G401 (cell line): ENCODE measurements at regions not wholly inside any gene's neighbourhood (a gene's known extent, or its start where the extent isn't known, plus 50 kb on each side); places are given as distances from the start of the nearest gene placed in this dataset.

ENCODE experiments used
- DNase-seq: peaks from one replicate; pipeline ENCODE4 v3.0.0-alpha.2; 2015; ENCODE audit warnings: low spot score
- in situ Hi-C: cut with HindIII; loops from 2 replicates; pipeline ENCODE4 v1.10.0; 2016; ENCODE audit warnings: low sequenced_read_pairs, mixed read lengths

GRCh38 chr16:13390093-13390985, 488.9 kb downstream of the SHISA9 start:
- DNase-seq = no peak
- in situ Hi-C loops = no loop called here

- DNase-seq = no peak
- in situ Hi-C loops = no loop called here
Measured at GRCh38 chr16:13390986-13391305, 489.5 kb downstream of the SHISA9 start.

GRCh38 chr16:13391337-13391736, 489.9 kb downstream of the SHISA9 start:
- in situ Hi-C loops = no loop called here
- no peak for DNase-seq

- DNase-seq = no peak
- in situ Hi-C loops = no loop called here
Measured at GRCh38 chr16:13392341-13392740, 490.9 kb downstream of the SHISA9 start.

- in situ Hi-C loops = no loop called here
- DNase-seq = no peak
Measured at GRCh38 chr16:13393816-13394215, 492.4 kb downstream of the SHISA9 start.

- in situ Hi-C loops = no loop called here
- no peak for DNase-seq
Measured at GRCh38 chr16:13394488-13394887, 493.1 kb downstream of the SHISA9 start.

GRCh38 chr16:13397126-13397525, 495.7 kb downstream of the SHISA9 start:
- no peak for DNase-seq
- in situ Hi-C loops = no loop called here

GRCh38 chr16:13401641-13402040, 500.2 kb downstream of the SHISA9 start:
- in situ Hi-C loops = no loop called here
- no peak for DNase-seq

GRCh38 chr16:13402601-13403000, 501.2 kb downstream of the SHISA9 start:
- in situ Hi-C loops = no loop called here
- DNase-seq = no peak

- in situ Hi-C loops = no loop called here
- DNase-seq = no peak
Measured at GRCh38 chr16:13403326-13403725, 501.9 kb downstream of the SHISA9 start.

- in situ Hi-C loops = no loop called here
- no peak for DNase-seq
Measured at GRCh38 chr16:13414154-13414553, 505.8 kb upstream of the ERCC4 start.

GRCh38 chr16:13419589-13419988, 500.4 kb upstream of the ERCC4 start:
- DNase-seq = no peak
- in situ Hi-C loops = no loop called here

GRCh38 chr16:13421726-13422125, 498.2 kb upstream of the ERCC4 start:
- in situ Hi-C loops = no loop called here
- no peak for DNase-seq

GRCh38 chr16:13425836-13426235, 494.1 kb upstream of the ERCC4 start:
- in situ Hi-C loops = no loop called here
- DNase-seq = no peak

GRCh38 chr16:13426269-13426668, 493.7 kb upstream of the ERCC4 start:
- in situ Hi-C loops = no loop called here
- DNase-seq = no peak

- no peak for DNase-seq
- in situ Hi-C loops = no loop called here
Measured at GRCh38 chr16:13426736-13427135, 493.2 kb upstream of the ERCC4 start.

GRCh38 chr16:13427943-13428342, 492.0 kb upstream of the ERCC4 start:
- DNase-seq = no peak
- in situ Hi-C loops = no loop called here

GRCh38 chr16:13429416-13429815, 490.5 kb upstream of the ERCC4 start:
- in situ Hi-C loops = no loop called here
- DNase-seq = no peak

GRCh38 chr16:13435415-13435814, 484.5 kb upstream of the ERCC4 start:
- in situ Hi-C loops = no loop called here
- no peak for DNase-seq

GRCh38 chr16:13435873-13436474, 484.0 kb upstream of the ERCC4 start:
- in situ Hi-C loops = no loop called here
- DNase-seq = no peak
